HG03066 (cell line): ENCODE measurements at regions not wholly inside any gene's neighbourhood (a gene's known extent, or its start where the extent isn't known, plus 50 kb on each side); places are given as distances from the start of the nearest gene placed in this dataset.

Experiments
- ATAC-seq: cut with Tn5 transposase; IDR thresholded peaks from one replicate; pipeline ENCODE4 v1.9.1; 2021; ENCODE audit warnings: low read depth; ENCODE audit not compliant: unreplicated experiment

DNA sequence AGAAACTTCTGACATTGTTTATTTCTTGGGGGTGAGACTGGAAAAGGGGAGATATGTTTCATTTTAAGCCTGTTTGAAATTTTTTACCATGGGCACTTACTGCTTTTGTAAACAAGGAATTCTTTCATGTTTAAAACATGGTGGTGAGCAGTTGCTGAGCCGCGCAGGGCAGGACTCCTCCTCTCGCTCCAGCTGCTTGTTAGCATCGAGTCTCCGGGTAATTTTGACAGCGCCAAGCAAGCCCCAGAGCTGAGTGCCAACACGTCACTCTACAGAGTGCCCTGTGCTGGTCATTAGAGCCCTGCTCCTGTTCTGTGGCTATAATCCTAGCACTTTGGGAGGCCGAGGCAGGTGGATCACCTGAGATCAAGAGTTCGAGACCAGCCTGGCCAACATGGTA is 116.5 kb upstream of the MSX2 start:
- ATAC-seq = no peak

DNA sequence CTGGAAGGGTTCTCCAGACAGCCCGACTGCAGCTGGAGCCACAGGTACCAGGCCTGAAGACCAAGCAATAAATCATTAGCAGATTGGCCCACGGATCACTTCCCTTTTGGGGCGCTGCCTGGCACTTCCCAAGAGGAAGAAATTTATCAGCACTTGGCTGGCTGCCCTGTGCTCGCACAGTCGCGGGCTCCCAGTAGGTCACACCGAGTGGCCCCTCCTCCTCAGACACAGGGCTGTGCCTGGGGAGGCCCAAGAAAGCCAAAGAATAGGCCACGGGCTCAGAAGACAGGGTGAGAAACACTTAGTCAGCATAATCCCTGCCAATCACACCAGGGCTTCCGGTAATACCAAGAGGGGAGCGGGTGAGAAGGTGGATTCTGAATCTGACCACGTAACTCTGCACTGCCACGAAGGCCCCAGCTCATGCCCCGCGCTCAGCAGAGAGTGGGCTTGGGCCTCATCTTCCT is 115.7 kb upstream of the MSX2 start:
- no peak for ATAC-seq

DNA sequence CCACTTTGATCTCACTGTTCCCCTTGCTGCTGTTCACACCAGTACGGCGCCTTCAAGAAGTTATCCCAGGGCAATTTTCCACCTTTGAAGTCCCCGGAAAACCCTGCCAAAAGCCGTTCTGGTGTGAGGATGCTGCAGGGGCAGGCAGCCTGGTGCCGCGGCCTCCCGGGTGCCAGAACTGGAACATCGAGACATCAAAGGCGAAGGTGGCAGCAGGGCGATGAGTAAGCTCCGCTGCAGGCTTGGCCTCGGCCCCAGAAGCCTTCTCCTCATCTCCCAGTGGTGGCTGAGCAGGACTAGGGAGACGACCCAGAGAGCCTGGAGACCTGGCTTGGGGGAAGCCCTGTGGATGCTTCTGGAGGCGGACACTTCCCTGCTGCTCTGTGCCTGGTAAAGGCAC is 115.3 kb upstream of the MSX2 start:
- ATAC-seq = no peak

GRCh38 chr5:174610968-174611367 is 113.4 kb upstream of the MSX2 start:
- no peak for ATAC-seq

DNA sequence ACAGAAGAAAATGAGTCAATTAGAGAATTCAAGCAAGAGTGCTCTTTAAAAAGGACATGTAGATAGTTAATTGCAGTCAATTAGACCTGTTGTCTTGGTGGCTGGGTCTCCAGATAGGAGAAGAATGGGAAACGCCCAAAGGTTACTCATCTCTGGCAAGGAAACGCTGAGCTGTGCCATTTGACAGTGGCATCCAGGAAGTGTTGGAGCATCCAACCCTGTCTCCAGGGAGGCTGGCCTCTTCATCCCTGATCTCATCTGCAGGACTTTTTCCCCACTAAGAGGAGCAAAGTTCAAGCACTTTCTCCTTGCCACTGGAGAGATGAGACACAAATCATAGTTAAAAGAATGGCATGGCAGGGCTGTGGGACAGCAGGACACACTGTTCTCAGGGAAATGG is 111.7 kb upstream of the MSX2 start:
- no peak for ATAC-seq

- ATAC-seq = no peak
These were observed 109.8 kb upstream of the MSX2 start for GRCh38 chr5:174614500-174615135.

DNA sequence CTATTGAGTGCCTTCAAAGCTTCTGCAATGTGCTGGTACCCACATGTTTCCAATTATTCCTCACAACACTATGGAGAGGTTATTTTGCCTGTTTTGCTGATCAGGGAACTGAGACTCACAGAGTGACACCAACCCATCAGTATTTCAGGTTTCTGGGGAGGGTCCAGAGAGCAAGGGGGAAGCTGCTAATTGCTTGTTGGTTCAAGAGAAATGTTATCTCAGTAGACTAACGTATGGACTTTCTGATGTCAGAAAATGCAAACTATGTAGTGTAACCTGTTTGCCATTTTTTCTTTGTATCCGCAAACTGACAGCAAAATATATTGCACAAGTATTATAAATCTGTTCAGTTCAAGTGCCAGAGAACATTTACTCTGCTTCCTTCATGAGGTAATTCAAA is 108.3 kb upstream of the MSX2 start:
- no peak for ATAC-seq

- ATAC-seq = no peak
These were observed 107.1 kb upstream of the MSX2 start for GRCh38 chr5:174617285-174617684.

GRCh38 chr5:174617910-174618309 is 106.5 kb upstream of the MSX2 start:
- no peak for ATAC-seq

DNA sequence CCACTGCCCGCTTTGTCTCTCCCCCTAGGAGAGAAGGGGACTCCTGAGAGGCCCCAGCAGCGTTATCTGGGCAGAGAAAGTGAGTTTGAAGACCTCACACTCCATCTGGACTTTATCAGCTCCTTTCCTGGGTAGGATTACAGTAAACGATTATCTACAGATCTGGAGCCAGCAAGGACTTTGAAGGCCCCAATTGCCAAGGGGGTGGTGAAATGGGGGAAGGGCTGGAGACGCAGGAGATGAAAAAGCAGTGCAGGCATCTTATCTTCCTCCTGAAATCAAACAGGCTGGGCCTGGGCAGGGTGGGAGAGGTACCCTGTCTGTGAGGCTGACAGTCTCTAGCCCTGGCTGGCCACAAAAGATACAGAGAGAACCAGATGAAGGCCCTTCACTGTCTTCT is 105.8 kb upstream of the MSX2 start:
- ATAC-seq = no peak

- no peak for ATAC-seq
These were observed 102.3 kb upstream of the MSX2 start for GRCh38 chr5:174622067-174622466.

DNA sequence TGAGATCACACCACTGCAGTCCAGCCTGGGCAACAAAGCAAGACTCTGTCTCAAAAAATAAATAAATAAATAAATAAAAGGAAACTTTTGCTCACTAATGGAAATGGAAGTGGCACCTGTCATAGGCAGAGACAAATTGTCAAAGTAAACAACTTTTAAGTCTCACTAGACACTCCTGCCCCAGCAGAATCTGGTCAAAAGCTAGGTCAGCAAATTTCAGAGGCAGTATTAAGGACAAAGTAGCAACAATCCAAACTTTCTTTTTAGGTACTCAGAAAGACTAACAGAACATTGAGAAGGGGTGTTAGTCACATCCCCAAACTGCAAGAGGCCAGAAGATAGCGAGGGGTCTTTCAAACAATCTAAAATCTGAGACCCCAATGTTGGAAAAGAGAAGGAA is 101.4 kb upstream of the MSX2 start:
- ATAC-seq = no peak

- no peak for ATAC-seq
These were observed 100.9 kb upstream of the MSX2 start for GRCh38 chr5:174623433-174624019.

DNA sequence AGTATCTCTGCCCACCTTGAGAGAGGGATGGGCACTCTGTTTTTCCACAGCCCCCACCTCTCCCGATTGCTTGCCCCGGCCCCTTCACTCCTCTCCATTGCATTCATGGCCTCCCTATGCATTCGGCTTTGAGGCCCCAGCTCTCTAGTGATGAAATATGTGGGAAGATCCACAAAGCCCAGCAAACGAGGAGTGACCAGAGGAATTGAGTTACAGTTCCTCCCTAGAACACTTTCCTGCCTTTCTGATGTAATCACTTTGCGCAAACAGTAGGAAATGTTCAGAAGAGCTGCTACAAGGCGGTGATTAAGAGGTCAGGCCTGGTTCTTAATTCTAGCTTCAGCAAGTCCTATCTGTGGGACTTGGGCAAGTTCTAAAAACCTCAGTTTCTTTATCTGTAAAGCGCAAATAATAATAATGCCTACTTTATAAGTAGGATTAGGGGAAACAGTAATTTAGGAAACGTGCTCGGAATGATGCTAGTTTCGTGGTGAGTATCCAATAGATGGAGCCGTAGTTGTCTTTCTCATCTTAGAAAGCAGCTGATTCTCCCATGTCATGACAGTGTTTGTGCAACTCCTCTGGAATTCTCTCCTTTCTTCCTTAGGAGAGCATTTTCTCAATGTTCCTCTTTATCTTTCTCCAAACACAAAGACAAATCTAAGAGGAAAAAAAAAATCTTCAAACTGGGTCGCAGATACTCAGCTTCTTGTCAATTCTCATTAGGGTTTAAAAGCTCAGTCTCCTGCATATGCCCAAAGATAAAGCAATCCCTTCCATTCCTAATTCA is 99.5 kb upstream of the MSX2 start:
- no peak for ATAC-seq

DNA sequence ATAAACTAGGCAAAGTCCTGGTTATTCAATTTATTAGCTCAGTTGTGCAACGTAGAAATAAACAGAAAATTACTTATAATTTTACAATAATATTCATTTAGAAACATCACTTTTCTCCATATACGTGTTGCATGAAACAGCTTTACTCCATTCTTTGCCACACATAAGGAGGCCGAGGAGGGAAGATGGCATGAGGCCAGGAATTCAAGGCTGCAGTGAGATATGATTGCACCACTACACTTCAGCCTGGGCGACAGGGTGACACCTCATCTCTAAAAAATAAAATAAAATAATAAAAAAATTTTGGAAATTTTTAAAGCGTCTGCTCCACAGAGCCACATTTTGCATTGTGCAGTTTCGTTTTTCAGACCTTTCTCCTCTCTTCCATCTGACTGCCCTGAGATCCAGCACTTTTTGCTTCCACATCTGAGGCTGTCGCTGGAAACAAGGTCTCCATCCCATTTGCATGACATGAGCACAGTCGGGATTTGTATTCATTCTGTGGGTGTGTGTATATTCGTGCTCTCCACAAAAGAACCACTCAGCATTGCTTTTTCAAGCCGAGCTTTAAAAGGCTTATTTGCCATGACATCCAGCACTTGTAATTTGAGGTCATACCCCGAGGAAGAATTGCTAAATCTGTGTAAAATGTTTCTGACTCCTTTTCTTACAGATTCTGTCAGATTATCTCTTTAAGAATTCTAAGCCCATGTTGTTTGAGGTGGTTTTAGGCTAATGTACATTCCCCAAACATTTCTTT is 98.6 kb upstream of the MSX2 start:
- ATAC-seq = no peak

DNA sequence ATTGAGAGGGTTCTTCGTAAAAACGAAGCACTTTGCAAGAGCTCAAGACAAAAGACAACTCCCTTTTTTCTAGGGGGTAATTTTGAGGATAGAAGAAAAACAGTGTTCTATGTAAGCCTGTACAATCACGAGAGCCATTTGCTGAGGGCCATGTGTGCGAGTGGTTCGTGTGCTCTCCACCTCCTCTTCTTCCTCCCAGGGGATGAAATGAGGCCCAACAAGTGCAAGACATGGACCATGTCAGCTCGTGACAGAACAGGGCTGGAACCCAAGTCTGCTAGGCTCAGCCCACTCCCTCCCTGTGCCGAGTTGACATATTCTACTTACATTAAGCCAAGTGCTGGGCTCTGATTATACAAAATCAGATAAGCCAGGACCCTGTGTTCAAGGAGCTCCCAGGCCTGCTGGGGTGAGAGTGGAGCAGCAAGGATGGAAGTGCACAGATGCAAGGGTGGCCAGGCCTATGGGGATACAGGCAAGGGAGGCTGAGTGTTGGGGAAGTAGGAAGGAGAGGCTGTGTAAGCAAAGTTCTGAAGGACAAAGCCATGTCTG is 97.9 kb upstream of the MSX2 start:
- no peak for ATAC-seq

- no peak for ATAC-seq
These were observed 88.3 kb upstream of the MSX2 start for GRCh38 chr5:174636094-174636493.

DNA sequence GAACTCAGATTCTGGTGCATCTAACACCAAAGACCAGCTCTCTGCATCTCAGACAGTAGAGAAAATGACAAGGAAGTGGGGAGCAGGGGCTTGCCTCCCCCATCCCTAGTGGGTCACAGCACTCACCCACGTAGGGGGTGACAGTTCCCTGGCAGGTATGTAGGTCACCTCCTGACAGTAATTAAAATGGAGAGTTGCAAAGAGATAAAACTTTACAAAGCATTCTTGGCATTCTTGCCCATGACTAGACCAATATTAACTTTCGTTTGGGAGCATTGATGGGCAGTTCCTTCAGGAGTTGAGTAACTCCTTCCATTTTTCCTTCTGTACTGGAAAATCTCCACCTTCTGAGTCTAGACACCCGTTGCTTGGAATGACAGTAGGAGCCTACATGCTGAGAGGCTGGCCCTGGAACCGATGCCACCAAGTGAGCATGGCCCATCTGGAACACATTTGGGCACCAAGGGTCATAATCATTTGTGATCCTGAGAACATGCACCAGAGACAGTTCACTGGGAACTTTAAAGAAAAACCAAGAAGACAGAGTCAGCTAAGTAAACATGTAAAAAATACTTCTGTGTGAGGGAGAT is 81.5 kb upstream of the MSX2 start:
- ATAC-seq = no peak

GRCh38 chr5:174644436-174644835 is 79.9 kb upstream of the MSX2 start:
- no peak for ATAC-seq

GRCh38 chr5:174644923-174645322 is 79.5 kb upstream of the MSX2 start:
- no peak for ATAC-seq

GRCh38 chr5:174645677-174646076 is 78.7 kb upstream of the MSX2 start:
- no peak for ATAC-seq
